SHP77 treated with DMSO at 0.1 percent for 48 hours (cell line): ENCODE measurements at regions not wholly inside any gene's neighbourhood (a gene's known extent, or its start where the extent isn't known, plus 50 kb on each side); places are given as distances from the start of the nearest gene placed in this dataset.
"Not testable (repeated sequence)": the region's sequence is repeated elsewhere in the genome, so short reads cannot be mapped to it uniquely, and the experiment has no call there.

Source experiments
- DNase-seq: peaks from one replicate; lab custom pipeline; 2025; lab: John Stamatoyannopoulos, UW

DNA sequence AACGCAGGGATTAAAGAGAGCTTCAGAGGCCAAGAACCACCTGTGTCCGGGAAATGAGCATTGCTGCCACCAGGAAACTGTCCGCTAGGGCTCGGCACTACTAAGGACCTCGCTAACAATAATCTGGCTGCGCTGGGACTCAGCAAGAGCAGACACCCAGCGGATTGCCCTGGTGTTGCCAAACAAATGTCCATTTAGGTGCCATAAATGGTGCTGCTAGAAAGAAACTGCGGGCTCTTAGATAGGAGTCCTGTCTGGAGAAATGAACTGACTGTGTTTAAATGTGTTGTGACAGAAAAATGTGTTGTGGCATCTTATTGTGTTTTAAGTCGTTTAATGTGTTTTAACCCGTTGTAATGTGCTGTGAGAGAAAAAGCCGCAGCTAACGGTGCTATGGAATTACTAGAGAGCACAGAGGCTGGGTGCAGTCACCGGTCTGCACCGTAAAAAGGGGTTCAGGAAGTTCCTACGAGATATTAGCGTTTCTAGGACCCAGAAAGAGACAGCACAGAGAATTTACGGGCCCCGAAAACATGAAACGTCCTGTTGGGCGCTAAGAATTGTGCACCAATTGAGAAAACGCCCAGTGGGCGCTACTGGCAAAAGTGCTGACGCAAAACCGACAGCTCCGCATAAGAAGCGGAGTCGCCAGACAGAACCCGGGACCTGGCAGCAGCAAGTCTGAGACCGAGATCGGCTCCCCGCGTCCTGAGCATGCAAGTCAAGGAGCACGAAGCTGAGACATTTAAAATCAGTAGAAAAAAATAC lies 90.6 kb downstream of the ANXA2R start:
- peak; percentile 99 for DNase-seq

DNA sequence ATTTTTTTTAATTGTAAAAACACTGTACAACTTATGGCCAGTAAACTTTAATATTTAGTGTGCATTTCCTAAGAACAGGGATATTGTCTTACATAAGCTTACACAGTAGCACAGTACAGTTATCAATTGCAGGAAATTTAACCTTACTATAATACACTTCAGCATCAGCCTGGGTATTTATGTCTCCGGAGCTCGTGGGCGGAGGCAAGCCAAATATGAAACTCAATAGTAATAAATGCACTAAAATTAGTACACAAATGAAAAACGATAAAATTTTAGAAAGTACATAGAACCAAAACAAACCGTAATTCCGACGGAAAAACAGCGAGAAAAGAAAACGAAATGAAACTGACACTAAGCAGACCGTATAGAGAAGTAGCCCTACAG lies 91.2 kb downstream of the ANXA2R start:
- no peak for DNase-seq

DNA sequence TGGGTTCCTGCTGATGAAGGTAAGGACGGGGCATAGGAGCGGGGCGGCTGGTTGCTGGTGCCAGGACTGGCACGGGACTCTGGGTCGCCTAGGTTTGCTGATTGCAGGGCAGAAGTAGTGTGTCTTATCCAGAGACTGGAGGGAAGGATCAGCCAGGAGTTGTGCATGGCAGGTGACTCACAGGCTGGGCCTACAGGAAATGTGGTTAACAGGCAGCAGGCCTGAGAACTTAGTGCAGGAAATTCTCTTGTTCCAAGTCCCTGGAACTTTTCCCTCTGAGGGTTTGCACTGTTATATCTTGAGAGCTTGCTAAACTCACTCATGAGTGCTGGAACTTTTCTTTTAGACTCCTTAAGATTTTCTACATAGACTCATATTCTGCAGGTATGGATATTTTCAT lies 95.1 kb downstream of the ANXA2R start:
- DNase-seq = no peak

DNA sequence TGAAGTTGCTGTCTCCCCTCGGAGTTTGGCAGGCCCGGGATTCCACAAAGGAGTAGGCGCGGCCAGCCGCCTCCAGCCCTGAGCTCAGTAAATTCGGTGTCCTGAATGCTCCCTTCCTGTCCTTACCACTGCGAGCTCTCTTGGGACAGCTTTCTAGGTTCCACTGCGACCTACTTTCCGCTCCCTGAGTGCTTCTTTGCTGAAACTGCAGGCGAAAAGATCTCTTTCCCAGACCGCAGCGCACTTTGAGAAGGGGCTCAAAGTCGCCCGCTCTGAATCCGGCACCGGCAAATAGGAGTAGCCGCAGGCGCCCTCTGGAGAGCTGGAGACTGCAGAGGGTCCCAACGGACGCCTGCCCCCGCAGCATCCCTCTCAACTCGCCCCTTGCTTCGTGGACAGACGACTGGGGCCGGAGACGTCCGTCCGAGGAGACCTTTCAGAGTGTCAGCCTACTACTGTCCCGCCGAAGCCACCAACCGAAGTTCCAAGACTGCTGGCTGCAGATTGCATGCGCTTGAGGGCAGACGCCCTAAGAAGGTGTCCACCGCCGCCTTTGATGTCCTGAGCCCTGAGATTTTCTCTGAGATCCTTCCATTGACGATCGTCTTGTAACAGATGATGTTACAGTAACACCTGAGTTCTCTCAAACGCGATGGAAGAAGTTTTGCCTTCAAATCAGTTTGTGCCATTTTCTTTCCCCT lies 96.0 kb downstream of the ANXA2R start:
- no peak for DNase-seq

GRCh38 chr5:42940853-42941252 lies 99.3 kb downstream of the ANXA2R start:
- DNase-seq = no peak

GRCh38 chr5:42932011-42932410 lies 108.1 kb downstream of the ANXA2R start:
- DNase-seq = not testable (repeated sequence)

DNA sequence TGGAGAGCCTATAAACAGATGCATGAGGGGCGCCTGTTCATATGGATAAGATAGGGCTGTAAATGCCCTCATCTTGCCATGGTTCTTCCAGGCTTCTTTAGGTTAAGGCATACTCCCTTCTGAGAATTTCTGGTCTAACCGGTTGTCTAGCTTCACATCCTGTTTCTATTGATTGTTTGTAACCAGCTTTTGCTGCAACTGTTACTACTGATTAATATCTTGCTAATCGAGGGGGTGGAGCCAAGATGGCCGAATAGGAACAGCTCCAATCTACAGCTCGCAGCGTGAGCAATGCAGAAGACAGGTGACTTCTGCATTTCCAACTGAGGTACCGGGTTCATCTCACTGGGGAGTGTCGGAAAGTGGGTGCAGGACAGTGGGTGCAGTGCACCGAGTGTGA lies 108.7 kb downstream of the ANXA2R start:
- DNase-seq = not testable (repeated sequence)

GRCh38 chr5:42930934-42931333 lies 109.2 kb downstream of the ANXA2R start:
- no peak for DNase-seq

DNA sequence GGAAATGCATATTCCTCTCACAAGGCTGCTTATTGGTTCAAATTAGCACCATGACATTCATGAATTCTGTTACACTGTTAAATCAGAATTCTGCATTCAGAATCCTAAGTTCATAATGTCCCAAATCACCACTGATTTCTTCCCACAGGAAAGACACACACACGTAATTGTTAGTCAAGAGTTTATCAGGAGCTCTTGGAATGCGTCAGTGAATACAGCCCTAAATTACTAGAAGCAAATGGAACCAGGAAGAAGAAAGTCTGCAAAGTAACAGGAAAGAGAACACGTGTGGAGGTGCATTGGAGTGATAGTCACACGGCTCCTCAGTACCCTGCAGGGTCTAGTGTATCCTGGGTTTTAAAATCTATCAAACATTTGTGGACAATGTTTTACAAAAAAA lies 110.2 kb downstream of the ANXA2R start:
- DNase-seq = no peak

DNA sequence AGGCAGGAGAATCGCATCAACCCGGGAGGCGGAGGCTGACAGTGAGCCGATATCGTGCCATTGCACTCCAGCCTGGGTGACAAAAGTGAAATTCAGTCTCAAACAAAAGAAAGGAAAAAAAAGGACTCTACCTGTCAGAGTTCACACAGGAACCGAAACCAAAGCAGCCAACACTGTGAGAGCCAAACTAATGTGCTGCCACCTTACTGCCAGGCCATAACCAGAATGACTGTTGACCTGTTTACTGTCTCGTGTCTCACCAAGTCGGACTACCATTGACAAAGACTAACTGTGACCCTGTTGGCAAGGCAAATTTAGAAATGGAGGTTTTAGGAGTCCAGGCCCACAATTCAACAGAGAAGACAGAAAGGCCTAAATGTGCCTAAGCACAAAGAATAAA lies 112.4 kb downstream of the ANXA2R start:
- no peak for DNase-seq

GRCh38 chr5:42924686-42925085 lies 113.0 kb upstream of the SELENOP start:
- no peak for DNase-seq

- DNase-seq = no peak
These were observed 112.5 kb upstream of the SELENOP start for GRCh38 chr5:42924226-42924625.

DNA sequence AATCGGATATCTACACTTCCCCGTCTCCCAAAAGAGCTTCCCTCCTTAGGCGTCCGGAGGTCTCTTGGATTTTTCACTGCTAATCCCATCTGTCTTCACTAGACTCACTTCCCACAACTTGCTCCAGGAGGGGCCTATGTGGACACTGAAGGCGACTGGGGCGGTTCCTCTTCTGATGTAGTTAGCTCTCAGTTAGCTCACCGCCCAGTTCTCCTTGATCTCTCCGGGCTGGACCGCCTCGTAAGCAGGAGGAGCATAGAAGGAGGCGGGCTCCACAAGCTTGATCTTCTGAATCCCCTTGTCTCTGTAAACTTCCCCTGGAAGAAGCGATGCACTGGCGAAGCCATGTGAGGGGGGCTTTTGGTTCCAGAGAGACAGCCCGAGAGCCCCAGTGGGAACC lies 112.0 kb upstream of the SELENOP start:
- no peak for DNase-seq

- no peak for DNase-seq
These were observed 107.9 kb upstream of the SELENOP start for GRCh38 chr5:42919600-42919999.

GRCh38 chr5:42915306-42915866 lies 103.7 kb upstream of the SELENOP start:
- DNase-seq = no peak

DNA sequence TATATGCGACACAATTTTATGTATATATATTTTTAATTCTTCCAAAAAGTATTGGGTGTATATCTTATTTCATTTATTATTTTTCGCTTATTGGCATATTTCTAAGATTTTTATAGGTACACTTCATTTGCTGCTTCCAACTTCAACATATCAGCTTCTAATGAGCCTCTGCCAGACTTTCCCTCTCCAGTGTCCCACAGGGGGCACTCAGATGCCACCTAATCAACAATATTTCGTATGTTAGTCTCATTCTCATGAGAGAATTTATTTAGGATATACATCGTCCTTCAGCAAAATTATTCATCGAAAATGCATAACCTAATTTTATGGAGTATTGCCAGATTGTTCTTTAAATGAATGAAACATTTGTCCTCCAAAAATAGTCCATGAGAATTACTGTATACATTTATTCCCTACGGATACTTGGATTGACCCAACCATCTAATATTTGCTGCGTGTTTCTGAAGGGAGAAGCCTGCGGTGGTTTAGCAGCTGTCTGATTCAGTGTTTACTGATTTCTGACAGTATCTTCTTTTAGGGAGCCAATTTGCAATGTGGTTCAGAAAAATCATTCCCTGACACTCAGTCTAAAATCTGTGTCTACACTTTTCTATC lies 100.6 kb upstream of the SELENOP start:
- DNase-seq = peak; percentile 80

DNA sequence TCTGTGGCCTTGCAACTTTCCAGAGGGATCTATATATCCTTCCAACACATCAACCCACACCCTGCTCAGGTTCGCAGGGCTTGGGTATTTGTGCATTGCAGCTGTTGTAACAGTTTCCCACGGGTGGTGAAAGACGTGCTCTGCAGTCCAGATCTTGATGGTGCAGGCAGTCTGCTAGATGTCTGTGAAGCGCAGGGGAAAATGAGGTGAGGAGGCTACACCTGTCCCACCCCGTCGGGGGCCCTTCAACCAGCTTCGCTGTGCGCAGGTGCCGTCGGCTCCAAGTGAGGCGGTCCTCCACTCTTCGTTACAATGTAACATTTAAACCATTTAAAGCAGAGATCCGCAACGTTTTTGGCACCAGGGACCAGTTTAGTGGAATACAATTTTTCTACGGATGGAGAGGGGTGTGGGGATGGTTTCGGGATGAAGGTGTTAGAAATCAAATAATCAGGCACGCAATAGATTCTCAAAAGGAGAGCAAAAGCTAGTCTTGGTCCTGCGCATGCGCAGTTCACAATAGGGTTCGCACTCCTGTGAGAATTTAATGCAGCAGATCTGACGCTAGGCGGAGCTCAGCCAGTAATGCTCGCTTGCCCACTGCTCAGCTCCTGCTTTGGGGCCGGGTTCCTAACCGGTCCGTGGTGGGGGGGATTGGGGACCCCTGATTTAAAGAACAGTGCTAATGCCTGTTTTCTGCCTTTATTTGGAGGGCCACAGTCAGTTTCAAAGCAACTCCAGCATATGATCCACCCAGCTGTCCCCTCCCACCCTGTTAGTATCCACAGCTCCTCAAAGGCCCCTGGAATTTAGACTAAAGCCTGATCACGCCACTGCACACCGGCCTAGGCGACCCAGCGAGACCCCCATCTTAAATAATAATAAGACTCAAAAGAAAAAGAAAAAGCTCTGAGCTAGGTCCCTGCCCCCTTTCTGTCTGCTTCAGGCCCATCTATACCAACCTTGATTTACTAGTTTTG lies 97.1 kb upstream of the SELENOP start:
- DNase-seq = peak; percentile 95

- no peak for DNase-seq
These were observed 96.4 kb upstream of the SELENOP start for GRCh38 chr5:42908086-42908485.

DNA sequence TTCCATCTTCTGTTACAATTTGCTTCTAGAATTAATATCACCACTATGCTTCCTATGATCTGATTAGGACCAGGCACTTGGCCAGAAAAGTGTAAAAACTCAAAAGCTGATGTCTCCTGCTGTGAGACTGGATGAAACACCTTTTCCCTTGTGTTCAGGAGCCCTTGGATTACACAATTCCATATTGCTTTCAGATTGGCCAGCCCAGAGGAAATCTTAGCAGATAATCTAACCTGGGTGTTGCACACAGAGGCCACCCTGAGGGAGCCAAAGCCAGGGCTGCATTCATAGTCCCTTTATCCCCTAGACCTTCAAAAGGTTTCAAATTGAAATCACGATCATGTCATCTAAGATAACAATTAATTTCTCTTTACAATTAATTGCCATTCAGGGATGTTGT lies 94.1 kb upstream of the SELENOP start:
- no peak for DNase-seq

DNA sequence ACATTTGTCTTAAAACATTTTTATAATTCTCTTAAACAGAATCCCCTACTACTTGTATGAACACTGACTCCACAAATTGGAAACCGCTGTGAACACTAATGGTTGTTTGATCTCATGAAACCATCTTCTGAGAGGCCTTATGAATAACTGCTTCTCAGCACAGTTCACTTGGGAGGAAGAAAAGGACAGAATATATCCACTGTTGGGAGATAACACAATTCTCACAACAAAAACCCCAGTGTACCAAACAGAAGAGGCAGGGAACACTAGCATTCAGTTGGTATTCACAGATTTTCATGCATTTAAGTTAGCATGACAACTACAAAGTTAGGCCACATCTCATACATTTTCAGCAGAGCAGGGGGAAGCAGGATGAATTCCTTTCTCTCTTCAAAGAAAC lies 89.0 kb upstream of the SELENOP start:
- DNase-seq = no peak

GRCh38 chr5:42898760-42899159 lies 87.1 kb upstream of the SELENOP start:
- DNase-seq = no peak

DNA sequence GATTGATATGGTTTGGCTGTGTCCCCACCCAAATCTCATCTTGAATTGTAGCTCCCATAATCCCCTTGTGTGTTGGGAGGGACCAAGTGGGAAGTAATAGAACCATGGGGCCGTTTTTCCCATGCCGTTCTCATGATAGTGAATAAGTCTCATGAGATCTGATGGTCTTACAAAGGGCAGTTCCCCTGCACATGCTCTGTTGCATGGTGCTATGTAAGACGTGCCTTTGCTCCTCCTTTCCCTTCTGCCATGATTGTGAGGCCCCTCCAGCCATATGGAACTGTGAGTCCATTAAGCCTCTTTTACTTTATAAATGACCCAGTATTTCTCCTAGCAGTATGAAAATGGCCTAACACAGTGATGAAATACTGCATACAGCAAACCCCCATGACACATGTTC lies 84.8 kb upstream of the SELENOP start:
- no peak for DNase-seq
